AG08396 (cell line): ENCODE measurements at regions not wholly inside any gene's neighbourhood (a gene's known extent, or its start where the extent isn't known, plus 50 kb on each side); places are given as distances from the start of the nearest gene placed in this dataset.

ENCODE experiments used
- DNase-seq: peaks from one replicate; pipeline ENCODE4 v3.0.0; 2012; ENCODE audit warnings: low spot score, mixed read lengths

GRCh38 chr2:122993592-122993991 lies 1031.5 kb upstream of the CNTNAP5 start:
- DNase-seq, result no peak

- no peak for DNase-seq
Observed at GRCh38 chr2:122999258-122999657, 1025.8 kb upstream of the CNTNAP5 start.

- no peak for DNase-seq
Observed at GRCh38 chr2:122999821-123000220, 1025.3 kb upstream of the CNTNAP5 start.

- DNase-seq, result no peak
Observed at GRCh38 chr2:123002660-123003248, 1022.3 kb upstream of the CNTNAP5 start.

- no peak for DNase-seq
Observed at GRCh38 chr2:123015186-123015585, 1009.9 kb upstream of the CNTNAP5 start.

- no peak for DNase-seq
Observed at GRCh38 chr2:123035541-123035940, 989.5 kb upstream of the CNTNAP5 start.

GRCh38 chr2:123036300-123036699 lies 988.8 kb upstream of the CNTNAP5 start:
- DNase-seq, result no peak

GRCh38 chr2:123040506-123040905 lies 984.6 kb upstream of the CNTNAP5 start:
- DNase-seq, result no peak

- DNase-seq, result no peak
Observed at GRCh38 chr2:123043458-123043857, 981.6 kb upstream of the CNTNAP5 start.

GRCh38 chr2:123045713-123046112 lies 979.4 kb upstream of the CNTNAP5 start:
- no peak for DNase-seq

- DNase-seq, result no peak
Observed at GRCh38 chr2:123047186-123047585, 977.9 kb upstream of the CNTNAP5 start.

GRCh38 chr2:123051136-123051535 lies 974.0 kb upstream of the CNTNAP5 start:
- DNase-seq, result no peak

GRCh38 chr2:123061534-123061933 lies 963.6 kb upstream of the CNTNAP5 start:
- no peak for DNase-seq

GRCh38 chr2:123073371-123073770 lies 951.7 kb upstream of the CNTNAP5 start:
- no peak for DNase-seq

GRCh38 chr2:123073956-123074355 lies 951.1 kb upstream of the CNTNAP5 start:
- DNase-seq, result no peak

- no peak for DNase-seq
Observed at GRCh38 chr2:123077101-123077500, 948.0 kb upstream of the CNTNAP5 start.

- DNase-seq, result no peak
Observed at GRCh38 chr2:123080331-123080730, 944.8 kb upstream of the CNTNAP5 start.

GRCh38 chr2:123085484-123085883 lies 939.6 kb upstream of the CNTNAP5 start:
- no peak for DNase-seq

- DNase-seq, result no peak
Observed at GRCh38 chr2:123086613-123087385, 938.3 kb upstream of the CNTNAP5 start.

GRCh38 chr2:123091471-123091870 lies 933.6 kb upstream of the CNTNAP5 start:
- DNase-seq, result no peak

GRCh38 chr2:123093199-123093598 lies 931.9 kb upstream of the CNTNAP5 start:
- DNase-seq, result no peak

- no peak for DNase-seq
Observed at GRCh38 chr2:123095219-123095835, 929.8 kb upstream of the CNTNAP5 start.

GRCh38 chr2:123098619-123099018 lies 926.5 kb upstream of the CNTNAP5 start:
- no peak for DNase-seq
